ENCODE measurements at regions not wholly inside any gene's neighbourhood (a gene's known extent, or its start where the extent isn't known, plus 50 kb on each side); places are given as distances from the start of the nearest gene placed in this dataset.

GRCh38 chr21:32122082-32122481 lies 156.8 kb downstream of the MIS18A start:
- TF ChIP-seq CTCF (optimal IDR thresholded peaks at IDR 0.05 in 1 of 3, IDR thresholded peaks at IDR 0.05 in 1 of 3, conservative IDR thresholded peaks at IDR 0.05 in 1 of 3; ENCODE audit: extremely low read depth in 1 of 3, insufficient read depth in 2 of 3, low read length in 3 of 3) (no peak), EZH2 (IDR thresholded peaks at IDR 0.05; ENCODE audit: low read length) (no peak)

All from keratinocyte (primary cell).